Progenitor cell of endocrine pancreas (in vitro differentiated cells): ENCODE measurements at regions not wholly inside any gene's neighbourhood (a gene's known extent, or its start where the extent isn't known, plus 50 kb on each side); places are given as distances from the start of the nearest gene placed in this dataset.
A peak's percentile ranks its signal among the peaks of the same experiment; 100 is the strongest.

Experiments
- DNase-seq: peaks from one replicate; pipeline ENCODE4 v3.0.0; 2021; ENCODE audit warnings: low spot score; ENCODE audit not compliant: unreplicated experiment
- H3K27ac Mint-ChIP-seq: 2 replicates; pipeline ENCODE4 v1.8.0; 2021; ENCODE audit warnings: mild to moderate bottlenecking, moderate library complexity, mixed read lengths
- H3K27me3 Mint-ChIP-seq: 2 replicates; pipeline ENCODE4 v1.8.0; 2021; ENCODE audit warnings: mixed read lengths
- H3K36me3 Mint-ChIP-seq: 2 replicates; pipeline ENCODE4 v1.8.0; 2022; ENCODE audit warnings: mixed read lengths; ENCODE audit not compliant: insufficient read depth
- H3K4me1 Mint-ChIP-seq: 2 replicates; pipeline ENCODE4 v1.8.0; 2021; ENCODE audit warnings: low read depth, mixed read lengths
- H3K4me3 Mint-ChIP-seq: 2 replicates; pipeline ENCODE4 v1.8.0; 2021; ENCODE audit warnings: low read depth, mild to moderate bottlenecking, moderate library complexity, mixed read lengths
- H3K9me3 Mint-ChIP-seq: 2 replicates; pipeline ENCODE4 v1.8.0; 2021; ENCODE audit warnings: low read depth, mixed read lengths
- CTCF ChIP-seq: fragments of 200-600 bp; sonication (generic); IDR thresholded peaks from one replicate; pipeline ENCODE4 v1.5.0; 2021; ENCODE audit warnings: antibody characterized with exemption, mild to moderate bottlenecking; ENCODE audit not compliant: unreplicated experiment

- H3K36me3 Mint-ChIP-seq: no peaks in the 10 kb centered on the region
- no peak overlapping the region for H3K4me3 Mint-ChIP-seq
- H3K27ac Mint-ChIP-seq: no peak overlapping the region
- H3K4me1 Mint-ChIP-seq: peaks cover 2% of the 10 kb centered on the region
- no peak for TF ChIP-seq CTCF
- peaks cover 5% of the 10 kb centered on the region for H3K9me3 Mint-ChIP-seq
- DNase-seq: no peak
- peaks cover 15% of the 10 kb centered on the region for H3K27me3 Mint-ChIP-seq
These were observed 318.4 kb downstream of the NSG2 start for GRCh38 chr5:174363934-174364333.

GRCh38 chr5:174364676-174365075 is 319.2 kb downstream of the NSG2 start:
- H3K9me3 Mint-ChIP-seq: peaks cover 5% of the 10 kb centered on the region
- H3K4me1 Mint-ChIP-seq: no peaks in the 10 kb centered on the region
- DNase-seq: no peak
- no peaks in the 10 kb centered on the region for H3K36me3 Mint-ChIP-seq
- H3K4me3 Mint-ChIP-seq: no peak overlapping the region
- H3K27me3 Mint-ChIP-seq: peaks cover 12% of the 10 kb centered on the region
- no peak overlapping the region for H3K27ac Mint-ChIP-seq
- TF ChIP-seq CTCF: no peak

DNA sequence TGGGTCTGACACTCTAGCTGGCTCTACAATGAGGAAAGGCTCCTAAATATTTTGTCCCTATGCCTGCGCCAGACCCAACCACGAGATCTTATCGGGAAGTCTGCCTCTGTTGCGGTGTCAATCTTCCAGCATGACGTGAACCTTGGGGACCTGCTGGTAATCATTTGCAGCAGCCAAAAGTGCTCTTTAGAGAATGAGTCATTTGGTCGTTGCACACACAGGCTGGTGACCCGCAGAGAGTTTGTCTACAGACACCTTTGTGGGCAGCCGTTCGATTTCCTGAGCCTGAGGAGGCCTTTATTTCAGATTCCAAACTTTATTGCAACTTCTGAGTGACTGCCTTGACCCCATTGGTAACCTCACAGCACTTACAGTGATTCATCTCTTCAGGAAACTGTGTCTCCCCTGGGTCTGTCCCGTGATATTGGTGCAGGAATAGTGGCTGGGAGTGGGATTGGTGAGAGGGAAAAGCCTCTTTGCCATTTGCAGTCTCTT is 326.1 kb downstream of the NSG2 start:
- Mint-ChIP-seq H3K9me3 (no peaks in the 10 kb centered on the region), H3K4me1 (no peaks in the 10 kb centered on the region), H3K27ac (peak overlapping the region; percentile 22), H3K36me3 (no peaks in the 10 kb centered on the region), H3K4me3 (no peak overlapping the region), H3K27me3 (peaks cover 25% of the 10 kb centered on the region)
- no peak for DNase-seq
- no peak for TF ChIP-seq CTCF

DNA sequence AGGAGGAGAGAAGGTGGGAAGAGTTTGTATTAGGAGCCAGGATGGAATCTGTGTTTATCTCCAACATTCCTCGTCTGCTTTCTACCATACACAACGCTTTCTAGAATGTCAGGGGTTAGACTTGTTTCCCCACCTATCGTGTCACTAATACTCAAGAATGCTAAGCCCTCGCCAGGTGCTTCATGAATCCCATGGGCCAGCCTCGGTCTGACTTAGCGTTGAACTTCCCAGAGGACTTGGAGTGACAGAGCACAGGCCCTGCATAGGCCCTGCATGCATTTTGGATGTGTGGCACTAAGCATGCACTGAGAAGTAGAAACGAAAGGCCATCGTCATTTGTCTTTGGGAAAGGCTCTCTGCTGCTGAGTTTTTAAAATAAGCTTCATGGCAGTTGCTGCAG is 328.7 kb downstream of the NSG2 start:
- Mint-ChIP-seq H3K27ac (no peak overlapping the region), H3K9me3 (peaks cover 4% of the 10 kb centered on the region), H3K4me3 (no peak overlapping the region), H3K4me1 (no peaks in the 10 kb centered on the region), H3K36me3 (no peaks in the 10 kb centered on the region), H3K27me3 (peaks cover 29% of the 10 kb centered on the region)
- no peak for TF ChIP-seq CTCF
- DNase-seq: no peak

DNA sequence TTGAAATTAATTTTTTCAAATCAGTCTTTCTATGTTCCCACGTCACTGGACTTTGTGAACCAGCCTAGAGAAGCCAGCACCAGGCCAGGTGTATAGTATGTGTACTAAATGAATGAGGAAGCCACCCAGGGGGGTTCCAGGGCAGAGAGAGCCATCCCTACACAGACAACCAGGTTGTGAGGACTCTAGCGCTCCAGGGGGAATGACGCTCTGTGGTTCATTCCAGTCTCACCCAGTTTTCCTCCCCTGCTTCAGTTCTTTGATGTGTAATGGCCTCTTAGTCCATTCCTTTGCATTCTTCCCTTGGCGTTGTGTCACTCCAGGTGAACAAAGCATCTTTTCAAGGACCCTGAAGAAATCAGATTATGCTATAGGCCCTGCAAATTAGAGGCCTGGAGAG is 330.6 kb downstream of the NSG2 start:
- TF ChIP-seq CTCF: no peak
- no peaks in the 10 kb centered on the region for H3K4me1 Mint-ChIP-seq
- peaks cover 36% of the 10 kb centered on the region for H3K27me3 Mint-ChIP-seq
- no peak overlapping the region for H3K27ac Mint-ChIP-seq
- no peak overlapping the region for H3K4me3 Mint-ChIP-seq
- no peak for DNase-seq
- peaks cover 4% of the 10 kb centered on the region for H3K9me3 Mint-ChIP-seq
- no peaks in the 10 kb centered on the region for H3K36me3 Mint-ChIP-seq
